Osteocyte (in vitro differentiated cells): ENCODE measurements at regions not wholly inside any gene's neighbourhood (a gene's known extent, or its start where the extent isn't known, plus 50 kb on each side); places are given as distances from the start of the nearest gene placed in this dataset.

Source experiments
- DNase-seq: peaks from one replicate; pipeline ENCODE4 v3.0.0; 2021; ENCODE audit warnings: mixed read lengths; ENCODE audit not compliant: unreplicated experiment; ENCODE audit errors: extremely low spot score
- H3K27ac Mint-ChIP-seq: one replicate; pipeline ENCODE4 v1.8.0; 2021; ENCODE audit warnings: mild to moderate bottlenecking, mixed read lengths; ENCODE audit not compliant: unreplicated experiment
- H3K27me3 Mint-ChIP-seq: one replicate; pipeline ENCODE4 v1.8.0; 2021; ENCODE audit warnings: mixed read lengths; ENCODE audit not compliant: unreplicated experiment
- H3K36me3 Mint-ChIP-seq: one replicate; pipeline ENCODE4 v1.8.0; 2021; ENCODE audit warnings: mixed read lengths; ENCODE audit not compliant: unreplicated experiment
- H3K4me1 Mint-ChIP-seq: one replicate; pipeline ENCODE4 v1.8.0; 2021; ENCODE audit warnings: mixed read lengths; ENCODE audit not compliant: unreplicated experiment
- H3K4me3 Mint-ChIP-seq: one replicate; pipeline ENCODE4 v1.8.0; 2021; ENCODE audit warnings: mild to moderate bottlenecking, moderate library complexity, mixed read lengths; ENCODE audit not compliant: unreplicated experiment
- H3K9me3 Mint-ChIP-seq: one replicate; pipeline ENCODE4 v1.8.0; 2021; ENCODE audit warnings: mixed read lengths; ENCODE audit not compliant: unreplicated experiment
- CTCF ChIP-seq: fragments of 200-600 bp; sonication (generic); IDR thresholded peaks from 2 replicates; pipeline ENCODE4 v1.5.0; 2021; ENCODE audit warnings: antibody characterized with exemption, mild to moderate bottlenecking, moderate library complexity

DNA sequence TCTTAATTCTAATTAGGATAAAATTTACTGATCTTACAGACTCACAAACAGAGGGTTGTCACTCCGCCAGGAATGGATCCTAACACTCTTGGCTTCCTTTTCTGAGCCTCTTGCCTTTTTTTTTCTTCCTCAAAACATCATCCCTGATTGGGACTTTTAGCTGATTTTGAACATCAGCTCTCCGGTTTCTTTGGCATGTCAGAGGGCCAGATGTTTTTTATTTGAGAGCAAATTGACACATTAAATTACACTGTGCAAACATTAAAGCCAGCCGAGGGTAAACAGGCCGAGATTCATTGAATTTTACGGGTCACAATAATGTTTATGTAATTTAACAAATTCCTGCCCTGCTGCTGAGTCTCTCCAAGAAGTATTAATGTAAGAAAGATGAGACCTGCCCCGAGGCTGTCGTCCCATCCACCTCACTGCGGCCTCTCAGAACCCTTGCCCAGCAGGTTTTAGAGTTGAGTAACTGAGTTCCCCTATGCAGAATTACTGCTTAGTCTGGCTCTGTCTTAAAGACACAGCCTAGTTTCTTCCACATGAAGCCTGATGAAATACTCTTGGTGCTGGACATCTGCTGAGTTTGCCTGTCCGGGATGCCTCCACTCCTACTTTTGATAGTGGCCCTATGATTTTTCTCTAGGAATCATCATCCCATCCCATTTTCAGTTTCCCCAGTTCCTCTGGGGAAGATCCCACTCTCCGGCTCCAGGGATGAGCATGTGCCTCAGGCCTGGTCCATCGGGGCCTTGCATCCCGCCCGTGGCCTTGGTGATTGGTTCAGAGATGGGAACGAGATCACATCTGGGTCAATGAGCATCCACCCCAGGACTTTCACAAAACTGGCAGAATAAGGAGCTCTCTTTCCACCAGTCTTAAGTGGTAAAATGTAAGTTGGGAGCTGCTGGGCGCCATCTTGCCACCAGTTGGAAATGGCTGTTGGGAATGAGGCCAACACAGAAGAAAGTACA, 226.6 kb upstream of the TLE3 start:
- Mint-ChIP-seq H3K4me1 (peaks cover 28% of the 10 kb centered on the region), H3K4me3 (no peak overlapping the region), H3K9me3 (no peaks in the 10 kb centered on the region), H3K36me3 (no peaks in the 10 kb centered on the region), H3K27me3 (peaks cover 66% of the 10 kb centered on the region), H3K27ac (no peak overlapping the region)
- peak; percentile 85 for DNase-seq
- TF ChIP-seq CTCF: no peak

DNA sequence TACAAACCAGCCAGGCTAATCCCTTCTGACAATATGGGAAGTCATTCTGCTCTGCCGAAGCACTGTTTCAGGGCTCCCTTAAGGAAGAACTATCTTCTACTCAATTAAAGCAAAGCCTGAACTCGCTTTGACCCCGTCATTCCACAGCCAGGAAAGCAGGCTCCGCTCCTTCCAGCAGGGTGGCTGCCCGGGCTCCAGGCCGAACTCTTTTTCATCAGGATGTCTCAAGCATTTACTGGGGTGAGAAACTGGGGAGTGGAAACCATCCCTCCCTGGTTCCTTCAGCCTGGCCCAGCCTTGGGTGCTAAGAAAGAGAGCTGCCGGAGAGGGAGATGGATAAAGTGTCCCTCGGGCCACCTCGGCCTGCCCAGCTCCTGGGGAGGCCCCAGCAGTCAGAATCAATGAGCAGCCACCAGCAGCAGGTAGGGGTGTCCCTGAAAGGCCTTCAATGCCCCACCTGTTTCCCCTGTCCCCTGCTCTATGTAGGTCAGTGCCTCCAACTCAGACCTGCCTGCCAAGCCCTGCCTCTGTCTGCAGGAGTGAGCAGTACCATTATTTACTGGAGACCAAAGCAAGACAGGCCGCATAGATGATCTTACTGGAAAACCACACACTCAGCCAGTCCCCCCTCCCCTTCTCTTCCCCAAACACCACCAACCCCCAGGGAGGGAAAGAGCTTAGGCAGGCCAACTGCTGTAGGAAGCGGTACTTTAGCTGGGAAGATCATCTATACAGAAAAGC, 225.6 kb upstream of the TLE3 start:
- Mint-ChIP-seq H3K9me3 (no peaks in the 10 kb centered on the region), H3K4me1 (peaks cover 31% of the 10 kb centered on the region), H3K27me3 (peaks cover 65% of the 10 kb centered on the region), H3K36me3 (no peaks in the 10 kb centered on the region), H3K27ac (no peak overlapping the region), H3K4me3 (no peak overlapping the region)
- no peak for TF ChIP-seq CTCF
- peak; percentile 73 for DNase-seq

GRCh38 chr15:70322051-70322668, 224.4 kb upstream of the TLE3 start:
- Mint-ChIP-seq H3K4me1 (peaks cover 26% of the 10 kb centered on the region), H3K27me3 (peaks cover 66% of the 10 kb centered on the region)
- no peak for TF ChIP-seq CTCF

GRCh38 chr15:70321172-70321819, 223.6 kb upstream of the TLE3 start:
- H3K4me3 Mint-ChIP-seq: no peak overlapping the region
- peaks cover 26% of the 10 kb centered on the region for H3K4me1 Mint-ChIP-seq
- no peak overlapping the region for H3K27ac Mint-ChIP-seq
- no peaks in the 10 kb centered on the region for H3K36me3 Mint-ChIP-seq
- H3K9me3 Mint-ChIP-seq: no peaks in the 10 kb centered on the region
- peaks cover 64% of the 10 kb centered on the region for H3K27me3 Mint-ChIP-seq
- no peak for TF ChIP-seq CTCF
- DNase-seq: peak; percentile 23

More at GRCh38 chr15:70322051-70322668, 224.4 kb upstream of the TLE3 start:
- no peaks in the 10 kb centered on the region for H3K9me3 Mint-ChIP-seq
- peak; percentile 27 for DNase-seq
- no peak overlapping the region for H3K4me3 Mint-ChIP-seq
- H3K36me3 Mint-ChIP-seq: no peaks in the 10 kb centered on the region
- H3K27ac Mint-ChIP-seq: no peak overlapping the region
